AG09309 (cell line): ENCODE measurements at regions not wholly inside any gene's neighbourhood (a gene's known extent, or its start where the extent isn't known, plus 50 kb on each side); places are given as distances from the start of the nearest gene placed in this dataset.

Source experiments
- DNase-seq: peaks from one replicate; pipeline ENCODE4 v3.0.0-alpha.2; 2010; ENCODE audit warnings: low read depth
- H3K4me3 ChIP-seq: 2 replicates; pipeline ENCODE4 v1.5.1; 2011; ENCODE audit warnings: mild to moderate bottlenecking, low read depth, low read length, moderate library complexity; ENCODE audit not compliant: control insufficient read depth
- TF ChIP-seq, protein P1 (sequence below): IDR thresholded peaks from 2 replicates; pipeline ENCODE4 v1.5.1; 2011; ENCODE audit warnings: mild to moderate bottlenecking, low read depth, low read length, inconsistent platforms; ENCODE audit not compliant: insufficient read depth, control insufficient read depth; ENCODE audit errors: missing control alignments

DNA sequence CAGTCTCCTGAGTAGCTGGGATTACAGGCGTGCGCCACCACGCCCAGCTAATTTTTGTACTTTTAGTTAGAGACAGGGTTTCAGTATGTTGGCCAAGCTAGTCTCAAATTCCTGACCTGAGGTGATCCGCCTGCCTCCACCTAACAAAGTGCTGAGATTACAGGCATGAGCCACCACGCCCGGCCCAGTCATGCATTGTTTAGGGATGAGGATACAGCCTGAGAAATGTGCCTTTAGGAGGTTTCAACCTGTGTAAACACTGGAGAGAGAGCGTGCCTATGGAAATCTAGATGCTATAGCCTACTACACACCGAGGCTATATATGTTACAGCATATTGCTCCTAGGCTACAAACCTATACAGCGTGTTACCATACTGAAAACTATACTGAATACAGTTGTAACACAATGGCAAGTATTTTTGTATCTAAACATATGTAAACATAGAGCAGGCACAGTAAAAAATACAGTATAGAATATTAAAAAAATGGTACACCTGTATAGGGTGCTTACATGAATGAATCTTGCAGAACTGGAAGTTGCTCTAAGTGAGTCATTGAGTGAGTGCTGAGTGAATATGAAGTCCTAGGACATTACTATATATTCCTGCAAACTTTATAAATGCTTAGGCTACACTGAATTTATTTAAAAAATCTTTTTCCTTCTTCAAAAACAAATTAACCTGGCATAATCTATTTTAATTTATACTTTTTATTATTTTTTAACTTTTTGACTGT is 588.2 kb upstream of the ADGRL3 start:
- DNase-seq: no peak
- TF ChIP-seq, protein P1, sequence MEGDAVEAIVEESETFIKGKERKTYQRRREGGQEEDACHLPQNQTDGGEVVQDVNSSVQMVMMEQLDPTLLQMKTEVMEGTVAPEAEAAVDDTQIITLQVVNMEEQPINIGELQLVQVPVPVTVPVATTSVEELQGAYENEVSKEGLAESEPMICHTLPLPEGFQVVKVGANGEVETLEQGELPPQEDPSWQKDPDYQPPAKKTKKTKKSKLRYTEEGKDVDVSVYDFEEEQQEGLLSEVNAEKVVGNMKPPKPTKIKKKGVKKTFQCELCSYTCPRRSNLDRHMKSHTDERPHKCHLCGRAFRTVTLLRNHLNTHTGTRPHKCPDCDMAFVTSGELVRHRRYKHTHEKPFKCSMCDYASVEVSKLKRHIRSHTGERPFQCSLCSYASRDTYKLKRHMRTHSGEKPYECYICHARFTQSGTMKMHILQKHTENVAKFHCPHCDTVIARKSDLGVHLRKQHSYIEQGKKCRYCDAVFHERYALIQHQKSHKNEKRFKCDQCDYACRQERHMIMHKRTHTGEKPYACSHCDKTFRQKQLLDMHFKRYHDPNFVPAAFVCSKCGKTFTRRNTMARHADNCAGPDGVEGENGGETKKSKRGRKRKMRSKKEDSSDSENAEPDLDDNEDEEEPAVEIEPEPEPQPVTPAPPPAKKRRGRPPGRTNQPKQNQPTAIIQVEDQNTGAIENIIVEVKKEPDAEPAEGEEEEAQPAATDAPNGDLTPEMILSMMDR: no peak
- H3K4me3 ChIP-seq: no peak overlapping the region

DNA sequence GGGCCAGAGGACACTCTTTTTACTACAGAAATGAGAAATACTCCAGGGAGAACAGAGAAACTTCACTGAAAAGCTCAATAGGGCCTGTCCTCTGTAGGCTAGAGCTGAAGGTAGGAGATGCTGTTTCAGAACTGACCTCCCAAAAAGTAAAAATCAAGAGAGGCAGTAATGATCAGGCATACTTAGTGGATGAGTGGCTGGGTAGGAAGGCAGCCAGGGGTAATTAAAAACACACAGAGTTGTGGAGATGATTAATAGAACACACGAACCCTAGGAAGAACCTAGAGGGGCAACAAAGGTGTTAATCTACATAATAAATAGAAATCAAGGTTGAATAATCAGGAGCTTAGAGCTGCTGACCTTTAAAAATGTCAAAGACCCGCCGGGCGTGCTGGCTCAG is 582.4 kb upstream of the ADGRL3 start:
- TF ChIP-seq, protein P1: no peak
- H3K4me3 ChIP-seq: no peak overlapping the region
- DNase-seq: no peak

DNA sequence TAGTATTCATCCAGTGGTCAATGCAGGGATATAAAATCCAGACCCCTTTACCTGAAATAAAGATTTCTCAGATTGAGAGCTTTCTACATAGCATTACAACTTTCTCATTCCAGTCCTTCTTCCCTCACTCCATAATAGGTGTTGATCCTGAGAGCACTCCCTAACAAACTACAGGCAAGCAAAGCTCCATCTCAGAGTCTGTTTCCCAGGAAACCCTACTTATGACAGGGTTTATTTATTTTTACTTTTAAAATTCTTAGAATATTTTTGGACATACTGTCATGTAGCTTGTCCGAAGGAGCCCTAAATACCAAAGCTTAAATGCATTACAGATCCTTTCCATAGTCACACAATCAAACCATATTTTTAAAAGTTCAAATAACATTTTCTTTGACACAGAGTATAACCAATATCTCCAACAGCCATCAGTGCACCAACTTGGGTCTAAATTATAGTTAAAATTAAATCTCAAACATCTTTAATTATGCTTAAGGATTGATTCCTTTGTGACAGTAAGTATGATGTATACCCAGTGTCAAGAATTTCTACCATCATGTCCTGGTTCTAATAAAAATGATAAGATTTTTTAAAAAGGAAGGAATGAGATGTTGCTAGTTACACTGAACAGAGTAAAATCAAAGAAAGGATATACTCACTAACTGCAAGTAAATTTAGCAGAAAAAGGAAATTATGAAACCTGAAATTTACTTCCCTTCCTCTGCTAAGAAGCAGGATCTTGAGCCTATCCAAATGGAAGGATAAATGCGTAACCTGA is 580.4 kb upstream of the ADGRL3 start:
- no peak overlapping the region for H3K4me3 ChIP-seq
- TF ChIP-seq, protein P1: no peak

GRCh38 chr4:60637976-60638375 is 562.1 kb upstream of the ADGRL3 start:
- TF ChIP-seq, protein P1: no peak
- no peak for DNase-seq
- no peak overlapping the region for H3K4me3 ChIP-seq

More for the DNA sequence above, 580.4 kb upstream of the ADGRL3 start:
- DNase-seq: no peak

GRCh38 chr4:60648774-60649173 is 551.4 kb upstream of the ADGRL3 start:
- H3K4me3 ChIP-seq: no peak overlapping the region
- TF ChIP-seq, protein P1: no peak
- no peak for DNase-seq

GRCh38 chr4:60652933-60653332 is 547.2 kb upstream of the ADGRL3 start:
- no peak for DNase-seq
- TF ChIP-seq, protein P1: no peak
- no peak overlapping the region for H3K4me3 ChIP-seq
